ENCODE measurements at regions not wholly inside any gene's neighbourhood (a gene's known extent, or its start where the extent isn't known, plus 50 kb on each side); places are given as distances from the start of the nearest gene placed in this dataset.

DNA sequence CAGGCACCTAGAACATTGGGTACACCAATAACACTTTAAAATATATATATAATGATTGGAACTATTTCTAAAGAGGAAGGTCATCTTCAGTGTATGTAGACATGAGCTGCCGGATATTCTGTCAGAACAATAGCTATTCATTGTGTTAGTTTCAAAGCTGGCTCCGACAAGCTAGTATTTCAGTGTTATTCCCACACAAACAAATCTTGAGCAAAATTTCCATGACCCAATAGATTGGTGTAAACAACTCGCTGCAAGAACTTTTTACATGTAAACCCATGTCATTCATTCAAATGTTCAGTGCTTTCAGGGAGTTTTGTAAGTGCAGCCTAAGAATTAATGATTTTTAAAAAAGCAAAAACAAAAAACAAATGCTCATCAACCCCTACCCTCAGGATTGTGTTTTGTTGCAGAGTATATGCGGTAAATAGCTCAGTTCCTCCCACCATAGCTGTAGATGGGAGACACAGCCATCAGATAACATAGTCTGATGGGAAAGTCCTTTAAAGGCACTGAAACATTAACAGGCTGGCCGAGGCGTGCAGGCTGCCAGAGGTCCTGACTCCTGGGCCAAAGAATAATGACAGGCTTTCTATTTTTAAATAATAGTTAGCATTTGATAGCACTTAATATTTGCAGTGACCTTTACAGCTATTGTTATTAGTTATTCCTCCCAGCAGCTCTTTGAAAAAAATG lies 150.3 kb upstream of the ARHGAP5 start:
- TF ChIP-seq, protein P1, sequence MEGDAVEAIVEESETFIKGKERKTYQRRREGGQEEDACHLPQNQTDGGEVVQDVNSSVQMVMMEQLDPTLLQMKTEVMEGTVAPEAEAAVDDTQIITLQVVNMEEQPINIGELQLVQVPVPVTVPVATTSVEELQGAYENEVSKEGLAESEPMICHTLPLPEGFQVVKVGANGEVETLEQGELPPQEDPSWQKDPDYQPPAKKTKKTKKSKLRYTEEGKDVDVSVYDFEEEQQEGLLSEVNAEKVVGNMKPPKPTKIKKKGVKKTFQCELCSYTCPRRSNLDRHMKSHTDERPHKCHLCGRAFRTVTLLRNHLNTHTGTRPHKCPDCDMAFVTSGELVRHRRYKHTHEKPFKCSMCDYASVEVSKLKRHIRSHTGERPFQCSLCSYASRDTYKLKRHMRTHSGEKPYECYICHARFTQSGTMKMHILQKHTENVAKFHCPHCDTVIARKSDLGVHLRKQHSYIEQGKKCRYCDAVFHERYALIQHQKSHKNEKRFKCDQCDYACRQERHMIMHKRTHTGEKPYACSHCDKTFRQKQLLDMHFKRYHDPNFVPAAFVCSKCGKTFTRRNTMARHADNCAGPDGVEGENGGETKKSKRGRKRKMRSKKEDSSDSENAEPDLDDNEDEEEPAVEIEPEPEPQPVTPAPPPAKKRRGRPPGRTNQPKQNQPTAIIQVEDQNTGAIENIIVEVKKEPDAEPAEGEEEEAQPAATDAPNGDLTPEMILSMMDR (IDR thresholded peaks at IDR 0.05), result no peak
- no peak for TF ChIP-seq POLR2A (IDR thresholded peaks at IDR 0.05)
